Esophagus squamous epithelium (tissue), 5 donors: ENCODE measurements at regions not wholly inside any gene's neighbourhood (a gene's known extent, or its start where the extent isn't known, plus 50 kb on each side); places are given as distances from the start of the nearest gene placed in this dataset.

ENCODE experiments used
- DNase-seq: peaks from one replicate; lab custom pipeline; 2025; lab: John Stamatoyannopoulos, UW
- H3K27ac ChIP-seq, 4 donors: fragments of 200-600 bp; sonication (generic); one replicate each; pipeline ENCODE4 v1.5.1; 2016 to 2019; ENCODE audit warnings: mild to moderate bottlenecking in 1 of 4
- H3K27me3 ChIP-seq, 4 donors: fragments of 200-600 bp; sonication (generic); 1 replicate in 3 of 4; 2 replicates in 1 of 4; pipeline versions ENCODE4 v1.5.1 to v1.6.0; 2017 to 2021; ENCODE audit warnings: antibody characterized with exemption in 1 of 4
- H3K36me3 ChIP-seq, 3 donors: fragments of 200-600 bp; sonication (generic); one replicate each; pipeline ENCODE4 v1.5.1; 2016 to 2019
- H3K4me1 ChIP-seq, 3 donors: fragments of 200-600 bp; sonication (generic); one replicate each; pipeline ENCODE4 v1.5.1; 2017 to 2019
- H3K4me3 ChIP-seq, 4 donors: fragments of 200-600 bp; sonication (generic); 1 replicate in 3 of 4; 2 replicates in 1 of 4; pipeline ENCODE4 v1.5.1; 2016 to 2019; ENCODE audit warnings: mild to moderate bottlenecking in 2 of 4, moderate library complexity in 1 of 4
- H3K9me3 ChIP-seq, 3 donors: fragments of 200-600 bp; sonication (generic); one replicate each; pipeline ENCODE4 v1.5.1; 2016 to 2019
- CTCF ChIP-seq, 6 experiments: fragments of 450-650 bp in 4 of 6; fragments of 200-600 bp in 2 of 6; sonication (generic) in 2 of 6; IDR thresholded peaks; one replicate each; pipeline ENCODE4 v1.5.1; 2016 to 2019; ENCODE audit warnings: antibody characterized with exemption in 6 of 6, mild to moderate bottlenecking in 4 of 6, moderate library complexity in 4 of 6
- POLR2A ChIP-seq, 4 donors: fragments of 450-650 bp; IDR thresholded peaks; one replicate each; pipeline ENCODE4 v1.6.1; 2017; ENCODE audit warnings: antibody characterized with exemption in 4 of 4, mild to moderate bottlenecking in 4 of 4, moderate library complexity in 3 of 4
- WGBS, 2 donors: methylation state at CpG; one replicate each; pipeline ENCODE4 v1.1.5; 2018; 5-methylcytosine and 5-hydroxymethylcytosine counted together
- intact Hi-C: fragments of 100-400 bp; cut with DNase I; formaldehyde crosslinking; loops from one replicate; pipeline ENCODE4 v1.15.0; 2022
- donor health status: DM: yes; HTN: yes; CAD: no.

GRCh38 chr12:75936515-75937440, 94.8 kb downstream of the PHLDA1 start:
- no peak for DNase-seq

GRCh38 chr12:75935539-75936242, 95.9 kb downstream of the PHLDA1 start:
- no peak overlapping the region for H3K4me3 ChIP-seq
- no peaks in the 10 kb centered on the region for H3K9me3 ChIP-seq
- H3K27ac ChIP-seq = no peak overlapping the region
- DNase-seq = no peak
- no peaks in the 10 kb centered on the region for H3K27me3 ChIP-seq
- WGBS, 2 donors = 80 to 89% methylated on average over 3 of the region's 3 CpGs
- H3K36me3 ChIP-seq = no peaks in the 10 kb centered on the region
- TF ChIP-seq POLR2A (IDR thresholded peaks at IDR 0.05) (no peak), CTCF (IDR thresholded peaks at IDR 0.05) (no peak)
- H3K4me1 ChIP-seq = peaks cover 0 to 26% (median 4%) of the 10 kb centered on the region in 3 donors
- intact Hi-C loops = no loop called here

More at GRCh38 chr12:75936515-75937440, 94.8 kb downstream of the PHLDA1 start:
- Histone ChIP-seq H3K27ac (no peak overlapping the region), H3K4me1 (peaks cover 0 to 26% (median 4%) of the 10 kb centered on the region in 3 donors), H3K9me3 (no peaks in the 10 kb centered on the region), H3K36me3 (no peaks in the 10 kb centered on the region), H3K27me3 (no peaks in the 10 kb centered on the region), H3K4me3 (no peak overlapping the region)
- intact Hi-C loops = no loop called here
- WGBS, 2 donors = 81 to 94% methylated on average over 5 of the region's 5 CpGs
- TF ChIP-seq CTCF (IDR thresholded peaks at IDR 0.05) = no peak
- no peak for TF ChIP-seq POLR2A (IDR thresholded peaks at IDR 0.05)

DNA sequence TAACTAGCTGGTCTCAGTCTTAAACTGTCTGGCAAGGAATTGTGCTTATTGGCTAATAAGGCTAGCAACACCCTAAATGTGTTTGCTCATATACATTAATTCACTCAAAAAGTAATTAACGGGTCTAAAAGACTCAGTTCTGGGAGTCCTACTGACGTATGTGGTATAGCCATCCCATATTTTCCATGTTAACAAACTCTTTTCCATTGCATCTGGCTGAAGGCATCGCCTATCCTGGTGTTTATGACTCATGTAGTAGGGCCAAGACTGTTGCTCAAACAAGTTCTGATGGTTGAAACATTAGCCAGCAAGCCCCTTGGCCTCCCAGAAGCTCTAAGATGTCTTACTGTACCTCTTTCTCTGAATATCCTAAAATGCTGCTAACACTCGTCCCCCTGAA, 98.5 kb downstream of the PHLDA1 start:
- TF ChIP-seq CTCF (IDR thresholded peaks at IDR 0.05) (no peak), POLR2A (IDR thresholded peaks at IDR 0.05) (no peak)
- 38 to 51% methylated on average over 4 of the region's 4 CpGs for WGBS, 2 donors
- no peak for DNase-seq
- Histone ChIP-seq H3K9me3 (no peaks in the 10 kb centered on the region), H3K27ac (no peak overlapping the region), H3K4me3 (no peak overlapping the region), H3K36me3 (no peaks in the 10 kb centered on the region), H3K27me3 (no peaks in the 10 kb centered on the region), H3K4me1 (peaks cover 0 to 22% (median 4%) of the 10 kb centered on the region in 3 donors)
- intact Hi-C loops = no loop called here

DNA sequence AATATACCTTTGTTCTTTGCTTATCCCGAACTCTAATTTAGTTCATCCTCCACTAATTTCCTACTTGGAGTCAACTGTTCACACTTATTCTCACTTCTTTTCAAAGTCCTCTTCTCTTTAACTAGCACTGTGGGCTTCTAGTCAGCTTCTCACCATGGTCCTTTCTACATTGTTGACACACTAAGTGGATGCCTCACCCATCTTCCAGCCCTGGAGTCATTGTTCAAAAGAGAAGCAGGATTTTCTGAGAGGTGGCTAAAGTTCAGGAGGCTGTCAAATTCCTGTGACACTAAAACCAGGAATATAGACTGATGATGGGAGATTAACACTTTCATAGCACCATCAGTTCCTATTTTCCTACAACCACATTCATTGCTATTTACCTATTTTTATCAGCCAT, 99.3 kb downstream of the PHLDA1 start:
- Histone ChIP-seq H3K9me3 (no peaks in the 10 kb centered on the region), H3K27ac (no peak overlapping the region), H3K4me1 (peaks cover 0 to 22% (median 4%) of the 10 kb centered on the region in 3 donors), H3K36me3 (no peaks in the 10 kb centered on the region), H3K27me3 (no peaks in the 10 kb centered on the region), H3K4me3 (no peak overlapping the region)
- intact Hi-C loops = no loop called here
- no peak for DNase-seq
- TF ChIP-seq POLR2A (IDR thresholded peaks at IDR 0.05) (no peak), CTCF (IDR thresholded peaks at IDR 0.05) (no peak)
- 55 to 88% methylated on average over 1 of the region's 1 CpG for WGBS, 2 donors
